ENCODE measurements at regions not wholly inside any gene's neighbourhood (a gene's known extent, or its start where the extent isn't known, plus 50 kb on each side); places are given as distances from the start of the nearest gene placed in this dataset.

- no peak for DNase-seq (ENCODE audit: low read depth)
Observed at GRCh38 chr21:26412885-26413284, 160.2 kb downstream of the CYYR1 start.

- DNase-seq (ENCODE audit: low read depth) = no peak
Observed at GRCh38 chr21:26409735-26410134, 163.4 kb downstream of the CYYR1 start.

- no peak for DNase-seq (ENCODE audit: low read depth)
Observed at GRCh38 chr21:26408511-26408910, 164.6 kb downstream of the CYYR1 start.

GRCh38 chr21:26406526-26406925 lies 166.6 kb downstream of the CYYR1 start:
- no peak for DNase-seq (ENCODE audit: low read depth)

GRCh38 chr21:26405735-26406361 lies 167.2 kb downstream of the CYYR1 start:
- DNase-seq (ENCODE audit: low read depth) = peak; percentile 48

GRCh38 chr21:26405071-26405470 lies 168.0 kb downstream of the CYYR1 start:
- no peak for DNase-seq (ENCODE audit: low read depth)

GRCh38 chr21:26404288-26404687 lies 168.8 kb downstream of the CYYR1 start:
- DNase-seq (ENCODE audit: low read depth) = no peak

- no peak for DNase-seq (ENCODE audit: low read depth)
Observed at GRCh38 chr21:26403321-26403720, 169.8 kb downstream of the CYYR1 start.

- DNase-seq (ENCODE audit: low read depth) = peak; percentile 20
Observed at GRCh38 chr21:26397545-26397944, 175.5 kb downstream of the CYYR1 start.

GRCh38 chr21:26394341-26394740 lies 178.7 kb downstream of the CYYR1 start:
- DNase-seq (ENCODE audit: low read depth) = no peak

- no peak for DNase-seq (ENCODE audit: low read depth)
Observed at GRCh38 chr21:26391166-26391565, 181.9 kb downstream of the CYYR1 start.

GRCh38 chr21:26389971-26390641 lies 183.0 kb downstream of the CYYR1 start:
- DNase-seq (ENCODE audit: low read depth) = no peak

- no peak for DNase-seq (ENCODE audit: low read depth)
Observed at GRCh38 chr21:26388731-26389231, 184.3 kb downstream of the CYYR1 start.

- no peak for DNase-seq (ENCODE audit: low read depth)
Observed at GRCh38 chr21:26385721-26386120, 187.4 kb downstream of the CYYR1 start.

GRCh38 chr21:26379561-26379960 lies 193.5 kb downstream of the CYYR1 start:
- DNase-seq (ENCODE audit: low read depth) = no peak

- no peak for DNase-seq (ENCODE audit: low read depth)
Observed at GRCh38 chr21:26377111-26377694, 195.9 kb downstream of the CYYR1 start.

GRCh38 chr21:26374817-26375216 lies 198.3 kb downstream of the CYYR1 start:
- no peak for DNase-seq (ENCODE audit: low read depth)

GRCh38 chr21:26368591-26369320 lies 198.2 kb upstream of the APP start:
- no peak for DNase-seq (ENCODE audit: low read depth)

- DNase-seq (ENCODE audit: low read depth) = no peak
Observed at GRCh38 chr21:26366781-26367180, 196.2 kb upstream of the APP start.

- DNase-seq (ENCODE audit: low read depth) = no peak
Observed at GRCh38 chr21:26365849-26366248, 195.3 kb upstream of the APP start.

- no peak for DNase-seq (ENCODE audit: low read depth)
Observed at GRCh38 chr21:26351661-26352060, 181.1 kb upstream of the APP start.

GRCh38 chr21:26332867-26333266 lies 162.3 kb upstream of the APP start:
- no peak for DNase-seq (ENCODE audit: low read depth)

Measured in fibroblast of the conjunctiva (primary cell).